Fibroblast of the aortic adventitia (primary cell): ENCODE measurements at regions not wholly inside any gene's neighbourhood (a gene's known extent, or its start where the extent isn't known, plus 50 kb on each side); places are given as distances from the start of the nearest gene placed in this dataset.

Source experiments
- DNase-seq: peaks from one replicate; pipeline ENCODE4 v3.0.0-alpha.2; 2010; ENCODE audit warnings: low read depth
- H3K4me3 ChIP-seq: 2 replicates; pipeline ENCODE4 v1.5.1; 2011; ENCODE audit warnings: low read depth, mild to moderate bottlenecking, control low read depth, low read length, moderate library complexity
- CTCF ChIP-seq: IDR thresholded peaks from 2 replicates; pipeline ENCODE4 v1.5.1; 2011; ENCODE audit warnings: mild to moderate bottlenecking, low read length, control low read depth, inconsistent platforms; ENCODE audit not compliant: insufficient read depth

DNA sequence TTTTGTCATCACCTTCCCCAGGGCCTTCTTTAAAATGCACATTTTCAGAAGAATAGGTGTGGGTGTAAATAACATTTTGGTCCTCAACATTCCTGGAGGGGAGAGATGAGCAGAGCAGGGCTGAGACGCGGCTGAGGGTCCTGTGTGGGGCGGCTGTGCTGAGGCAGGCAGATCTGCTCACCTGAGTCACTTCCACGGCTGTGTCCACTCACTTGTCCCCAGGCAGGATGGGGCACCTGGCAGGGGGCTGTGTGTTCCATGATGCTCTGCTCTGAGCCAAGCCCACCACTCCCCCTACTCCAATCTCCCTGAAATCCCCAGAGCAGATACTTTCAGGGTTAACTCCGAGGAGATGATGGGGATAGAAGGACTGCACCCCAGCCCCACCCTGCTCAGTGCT is 93.8 kb downstream of the GLRX3 start:
- no peak for TF ChIP-seq CTCF
- DNase-seq: no peak
- no peak overlapping the region for H3K4me3 ChIP-seq

DNA sequence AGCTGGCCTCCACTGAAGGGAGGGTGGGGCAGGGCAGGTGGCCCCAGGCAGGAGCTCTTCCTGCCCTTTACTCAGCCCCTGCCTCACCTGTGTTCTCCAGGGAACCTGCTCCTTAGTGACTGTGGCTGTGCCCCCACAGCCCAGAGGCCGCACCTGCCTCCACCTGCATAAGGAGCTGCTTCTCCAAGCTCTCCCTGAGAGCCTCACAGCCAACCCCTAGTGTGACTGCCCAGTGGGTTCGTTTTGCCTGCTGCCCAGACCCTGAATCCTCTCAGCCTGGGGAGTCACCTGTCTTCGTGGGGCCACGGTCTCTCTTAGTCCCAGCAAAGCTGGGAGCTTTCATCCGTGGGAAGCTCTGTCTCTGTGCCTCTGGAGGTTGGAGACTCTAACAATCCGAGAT is 94.4 kb downstream of the GLRX3 start:
- H3K4me3 ChIP-seq: no peak overlapping the region
- no peak for TF ChIP-seq CTCF
- DNase-seq: no peak

DNA sequence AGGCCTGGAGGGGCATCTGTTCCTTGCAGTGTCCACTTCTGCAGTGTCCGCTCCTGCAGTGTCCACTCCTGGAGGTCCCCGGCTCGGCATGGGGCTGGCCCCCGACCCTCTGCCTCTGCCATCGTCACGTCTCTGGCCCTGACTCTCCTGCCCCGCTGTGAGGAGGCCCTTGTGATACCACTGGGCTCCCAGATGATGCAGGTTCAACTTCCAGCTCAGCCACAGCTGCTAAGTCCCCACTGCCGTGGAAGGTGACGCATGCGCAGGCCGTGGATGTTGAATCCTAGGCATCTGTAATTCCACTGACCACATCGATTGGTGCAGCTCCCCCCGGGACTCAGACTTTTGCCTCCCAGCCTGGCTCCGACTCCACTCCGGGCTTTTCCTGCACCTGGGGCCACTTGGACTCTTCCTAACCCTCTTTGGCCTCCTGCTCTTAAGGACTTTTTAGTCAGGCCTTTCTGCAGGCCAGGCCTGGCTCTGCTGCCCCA is 95.1 kb downstream of the GLRX3 start:
- no peak for DNase-seq
- TF ChIP-seq CTCF: no peak
- no peak overlapping the region for H3K4me3 ChIP-seq

DNA sequence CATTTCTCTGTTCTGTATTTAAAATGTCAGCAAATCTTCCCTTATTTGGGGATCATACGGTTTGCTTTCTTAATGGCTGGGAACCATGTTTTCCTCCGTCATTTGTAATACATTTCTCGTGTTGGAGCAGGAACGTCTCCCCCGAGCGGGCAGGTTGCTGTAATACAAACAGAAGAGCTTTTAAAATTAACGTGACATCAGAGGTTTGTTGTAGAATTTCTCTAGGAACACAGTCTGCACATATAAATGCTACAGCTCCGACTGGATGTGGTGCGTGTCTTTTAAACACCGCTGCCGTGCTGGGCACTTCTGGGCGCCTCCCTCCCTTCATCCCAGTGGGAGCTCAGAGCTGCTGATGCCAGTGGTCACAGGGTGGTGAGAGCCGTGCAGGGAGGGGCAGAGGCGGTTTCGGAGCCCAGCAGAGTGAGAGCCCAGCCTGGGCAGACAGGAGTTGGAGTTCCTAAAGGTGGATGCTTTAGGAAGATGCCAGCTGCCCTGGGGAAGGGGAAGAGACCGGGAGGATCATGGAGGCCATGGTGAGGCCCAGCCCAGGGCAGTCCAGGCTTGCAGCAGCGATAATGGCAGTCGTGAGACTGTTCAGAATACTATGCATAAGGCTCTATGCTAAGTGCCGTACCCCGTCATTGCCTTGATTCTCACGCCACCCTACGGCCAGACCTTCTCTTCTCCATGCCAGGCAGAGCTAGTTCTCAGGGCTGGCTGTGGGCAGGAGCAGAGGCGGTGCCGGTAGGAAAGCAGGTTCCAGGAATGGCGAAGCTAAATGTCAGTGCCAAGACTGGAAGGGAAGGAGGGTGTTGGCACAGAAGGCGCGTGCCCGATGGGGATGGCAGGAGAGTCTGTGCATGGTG is 96.2 kb downstream of the GLRX3 start:
- no peak for TF ChIP-seq CTCF
- H3K4me3 ChIP-seq: no peak overlapping the region
- DNase-seq: no peak

- DNase-seq: no peak
- no peak overlapping the region for H3K4me3 ChIP-seq
- TF ChIP-seq CTCF: no peak
Measured at GRCh38 chr10:130233035-130233360, 96.8 kb downstream of the GLRX3 start.

- no peak for DNase-seq
- H3K4me3 ChIP-seq: no peak overlapping the region
- no peak for TF ChIP-seq CTCF
Measured at GRCh38 chr10:130233426-130233825, 97.2 kb downstream of the GLRX3 start.
